ENCODE measurements at regions not wholly inside any gene's neighbourhood (a gene's known extent, or its start where the extent isn't known, plus 50 kb on each side); places are given as distances from the start of the nearest gene placed in this dataset.

GRCh38 chr5:164073081-164073480 is 567.7 kb downstream of the MAT2B start:
- TF ChIP-seq, protein P1, sequence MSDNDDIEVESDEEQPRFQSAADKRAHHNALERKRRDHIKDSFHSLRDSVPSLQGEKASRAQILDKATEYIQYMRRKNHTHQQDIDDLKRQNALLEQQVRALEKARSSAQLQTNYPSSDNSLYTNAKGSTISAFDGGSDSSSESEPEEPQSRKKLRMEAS (IDR thresholded peaks at IDR 0.05; ENCODE audit: low read depth, low read length), result no peak
- TF ChIP-seq CTCF (IDR thresholded peaks at IDR 0.05; ENCODE audit: low read depth, low read length) (no peak), POLR2A (IDR thresholded peaks at IDR 0.05; ENCODE audit: extremely low read depth, insufficient read length) (no peak), MYC (IDR thresholded peaks at IDR 0.05; ENCODE audit: low read depth, low read length) (no peak)
- no peak for DNase-seq (ENCODE audit: low read depth)

GRCh38 chr5:164076556-164076955 is 571.1 kb downstream of the MAT2B start:
- no peak for DNase-seq (ENCODE audit: low read depth)
- TF ChIP-seq MYC (IDR thresholded peaks at IDR 0.05; ENCODE audit: low read depth, low read length) (no peak), POLR2A (IDR thresholded peaks at IDR 0.05; ENCODE audit: extremely low read depth, insufficient read length) (no peak), CTCF (IDR thresholded peaks at IDR 0.05; ENCODE audit: low read depth, low read length) (no peak)
- TF ChIP-seq, protein P1 (IDR thresholded peaks at IDR 0.05; ENCODE audit: low read depth, low read length), result no peak
- H3K4me3 ChIP-seq (ENCODE audit: low read depth, low read length), result no peak overlapping the region

More at GRCh38 chr5:164073081-164073480, 567.7 kb downstream of the MAT2B start:
- no peak overlapping the region for H3K4me3 ChIP-seq (ENCODE audit: low read depth, low read length)

- H3K4me3 ChIP-seq (ENCODE audit: low read depth, low read length), result no peak overlapping the region
- no peak for DNase-seq (ENCODE audit: low read depth)
- TF ChIP-seq MYC (IDR thresholded peaks at IDR 0.05; ENCODE audit: low read depth, low read length) (no peak), CTCF (IDR thresholded peaks at IDR 0.05; ENCODE audit: low read depth, low read length) (no peak), POLR2A (IDR thresholded peaks at IDR 0.05; ENCODE audit: extremely low read depth, insufficient read length) (no peak)
- TF ChIP-seq, protein P1 (IDR thresholded peaks at IDR 0.05; ENCODE audit: low read depth, low read length), result no peak
Observed at GRCh38 chr5:164090358-164090757, 584.9 kb downstream of the MAT2B start.

DNA sequence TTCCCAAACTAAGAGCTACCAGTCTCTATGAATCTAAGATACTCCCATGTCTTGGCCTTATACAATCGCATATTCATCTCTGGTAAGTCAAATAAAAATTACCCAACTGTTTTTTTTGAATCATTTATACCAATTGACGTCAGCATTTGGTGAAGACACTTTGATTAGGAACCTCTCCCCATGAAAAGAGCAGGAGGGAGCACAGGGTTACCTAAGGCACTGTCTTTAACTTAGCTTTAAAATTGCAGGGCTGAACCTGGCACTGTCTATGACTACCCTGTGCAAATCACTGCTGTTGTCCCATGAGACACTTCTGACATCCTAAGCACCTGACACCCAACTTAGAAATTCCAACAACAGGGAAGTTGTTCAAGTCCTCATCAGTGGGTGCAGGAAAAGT is 586.4 kb downstream of the MAT2B start:
- DNase-seq (ENCODE audit: low read depth), result no peak
- TF ChIP-seq CTCF (IDR thresholded peaks at IDR 0.05; ENCODE audit: low read depth, low read length) (no peak), MYC (IDR thresholded peaks at IDR 0.05; ENCODE audit: low read depth, low read length) (no peak), POLR2A (IDR thresholded peaks at IDR 0.05; ENCODE audit: extremely low read depth, insufficient read length) (no peak)
- TF ChIP-seq, protein P1 (IDR thresholded peaks at IDR 0.05; ENCODE audit: low read depth, low read length), result no peak
- no peak overlapping the region for H3K4me3 ChIP-seq (ENCODE audit: low read depth, low read length)

DNA sequence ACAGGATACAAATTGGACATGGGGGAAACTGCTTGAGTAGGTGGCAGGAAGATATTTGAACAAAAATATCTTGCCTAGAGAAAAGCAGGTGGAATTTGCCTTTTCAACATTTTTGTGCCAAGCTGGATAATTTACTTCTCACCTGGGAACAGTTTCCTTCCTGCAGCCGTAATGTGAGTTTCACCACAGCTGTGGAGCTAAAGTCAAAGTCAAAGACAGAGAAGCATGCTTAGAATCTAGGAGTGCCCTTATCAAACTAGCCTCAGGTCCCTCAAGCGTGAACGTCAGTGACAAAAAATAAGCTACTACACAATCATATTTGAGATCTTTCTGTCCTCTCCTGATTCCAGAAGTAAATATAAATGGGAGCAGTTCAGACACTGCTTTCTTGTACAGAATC is 588.9 kb downstream of the MAT2B start:
- no peak for DNase-seq (ENCODE audit: low read depth)
- no peak for TF ChIP-seq MYC (IDR thresholded peaks at IDR 0.05; ENCODE audit: low read depth, low read length)
- TF ChIP-seq POLR2A (IDR thresholded peaks at IDR 0.05; ENCODE audit: extremely low read depth, insufficient read length), result no peak
- TF ChIP-seq, protein P1 (IDR thresholded peaks at IDR 0.05; ENCODE audit: low read depth, low read length), result no peak
- TF ChIP-seq CTCF (IDR thresholded peaks at IDR 0.05; ENCODE audit: low read depth, low read length), result no peak

DNA sequence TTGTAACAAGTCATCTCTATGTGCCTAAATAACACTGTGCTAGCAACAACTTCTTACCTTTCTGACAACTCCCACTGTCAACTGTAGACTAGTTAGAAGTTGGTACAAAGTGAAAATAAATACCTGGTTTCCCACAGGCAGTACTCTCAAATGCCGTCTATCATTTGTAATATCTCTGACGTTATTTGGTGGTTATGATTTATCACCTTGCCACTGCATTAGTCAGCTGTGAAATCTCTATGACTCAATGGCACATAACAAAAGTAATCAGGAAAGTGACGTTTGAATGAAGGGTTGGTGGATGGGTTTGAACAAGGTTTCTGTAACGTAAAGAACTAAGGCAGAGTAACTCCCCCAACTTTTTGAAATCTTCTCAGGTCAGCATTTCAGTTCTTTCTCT is 592.3 kb downstream of the MAT2B start:
- no peak overlapping the region for H3K4me3 ChIP-seq (ENCODE audit: low read depth, low read length)
- no peak for DNase-seq (ENCODE audit: low read depth)
- no peak for TF ChIP-seq CTCF (IDR thresholded peaks at IDR 0.05; ENCODE audit: low read depth, low read length)
- no peak for TF ChIP-seq MYC (IDR thresholded peaks at IDR 0.05; ENCODE audit: low read depth, low read length)
- no peak for TF ChIP-seq POLR2A (IDR thresholded peaks at IDR 0.05; ENCODE audit: extremely low read depth, insufficient read length)
- TF ChIP-seq, protein P1 (IDR thresholded peaks at IDR 0.05; ENCODE audit: low read depth, low read length), result no peak

More for the DNA sequence above, 588.9 kb downstream of the MAT2B start:
- H3K4me3 ChIP-seq (ENCODE audit: low read depth, low read length), result no peak overlapping the region

All from NB4 (cell line).